ENCODE measurements at regions not wholly inside any gene's neighbourhood (a gene's known extent, or its start where the extent isn't known, plus 50 kb on each side); places are given as distances from the start of the nearest gene placed in this dataset.

DNA sequence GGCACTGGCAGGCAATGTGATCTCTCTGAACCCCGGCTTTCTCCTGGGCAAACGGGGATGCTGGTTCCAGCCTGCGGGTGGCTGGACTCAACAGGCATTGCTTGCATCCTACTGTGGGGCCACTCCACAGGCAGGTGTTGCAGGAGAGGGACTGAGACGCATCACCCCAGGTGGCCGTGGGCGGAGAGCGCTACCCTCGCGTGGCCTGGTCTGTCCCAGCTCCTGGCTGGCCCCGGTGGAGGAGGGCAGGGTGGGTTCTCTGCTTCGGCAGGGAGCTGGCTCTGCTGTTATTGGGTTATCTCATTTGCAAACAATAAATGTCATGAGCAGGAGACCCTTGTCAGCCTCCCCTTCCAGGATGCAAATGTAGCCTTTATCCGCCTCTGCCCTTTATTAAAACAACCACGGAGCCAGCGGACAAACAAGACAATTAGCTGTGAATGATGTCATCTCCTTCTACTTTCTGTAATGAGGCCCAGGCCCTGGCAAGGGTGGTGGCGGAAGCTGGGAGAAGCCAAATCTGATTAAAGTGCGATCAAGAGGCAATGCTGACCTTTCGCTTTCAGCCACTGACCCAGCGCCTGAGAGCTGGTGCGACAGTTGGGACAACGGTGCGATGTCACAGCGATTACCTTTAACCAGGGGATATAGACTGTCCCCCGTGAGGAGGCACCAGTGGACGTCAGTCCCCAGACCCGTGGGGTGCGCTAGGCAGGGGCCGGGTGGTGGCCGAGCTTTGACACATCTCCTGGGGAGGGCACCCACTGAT lies 161.8 kb downstream of the KIF26A start:
- intact Hi-C loops (cut with micrococcal nuclease; ENCODE audit: unreplicated experiment) = no loop called here
- Histone ChIP-seq H3K4me2 (no peak overlapping the region), H3K79me2 (ENCODE audit: low read depth) (no peaks in the 10 kb centered on the region), H3K9me2 (ENCODE audit: insufficient read depth) (no peaks in the 10 kb centered on the region), H4K20me1 (ENCODE audit: insufficient read depth) (no peaks in the 10 kb centered on the region), H3K4me3 (no peak overlapping the region), H3K27me3 (ENCODE audit: insufficient read depth, low read depth) (peaks cover 57% of the 10 kb centered on the region), H2AFZ (no peak overlapping the region), H3K4me1 (replicated peaks; ENCODE audit: insufficient read depth) (no peaks in the 10 kb centered on the region), H3F3A (ENCODE audit: insufficient read depth, low read depth) (no peaks in the 10 kb centered on the region), H3K36me3 (ENCODE audit: low read depth) (no peaks in the 10 kb centered on the region), H3K27ac (no peak overlapping the region), H3K9me3 (ENCODE audit: insufficient read depth, low read depth) (no peaks in the 10 kb centered on the region)
- BruUV-seq (replicated peaks) = no TSS peak
- DNase-seq = no peak
- ChIA-PET CTCF (no interaction called here), POLR2A (ENCODE audit: unreplicated experiment) (no interaction called here)
- TF ChIP-seq, protein P1, sequence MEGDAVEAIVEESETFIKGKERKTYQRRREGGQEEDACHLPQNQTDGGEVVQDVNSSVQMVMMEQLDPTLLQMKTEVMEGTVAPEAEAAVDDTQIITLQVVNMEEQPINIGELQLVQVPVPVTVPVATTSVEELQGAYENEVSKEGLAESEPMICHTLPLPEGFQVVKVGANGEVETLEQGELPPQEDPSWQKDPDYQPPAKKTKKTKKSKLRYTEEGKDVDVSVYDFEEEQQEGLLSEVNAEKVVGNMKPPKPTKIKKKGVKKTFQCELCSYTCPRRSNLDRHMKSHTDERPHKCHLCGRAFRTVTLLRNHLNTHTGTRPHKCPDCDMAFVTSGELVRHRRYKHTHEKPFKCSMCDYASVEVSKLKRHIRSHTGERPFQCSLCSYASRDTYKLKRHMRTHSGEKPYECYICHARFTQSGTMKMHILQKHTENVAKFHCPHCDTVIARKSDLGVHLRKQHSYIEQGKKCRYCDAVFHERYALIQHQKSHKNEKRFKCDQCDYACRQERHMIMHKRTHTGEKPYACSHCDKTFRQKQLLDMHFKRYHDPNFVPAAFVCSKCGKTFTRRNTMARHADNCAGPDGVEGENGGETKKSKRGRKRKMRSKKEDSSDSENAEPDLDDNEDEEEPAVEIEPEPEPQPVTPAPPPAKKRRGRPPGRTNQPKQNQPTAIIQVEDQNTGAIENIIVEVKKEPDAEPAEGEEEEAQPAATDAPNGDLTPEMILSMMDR (conservative IDR thresholded peaks at IDR 0.05) = no peak
- no peak for TF ChIP-seq EZH2 (IDR thresholded peaks at IDR 0.05; ENCODE audit: low read depth)

DNA sequence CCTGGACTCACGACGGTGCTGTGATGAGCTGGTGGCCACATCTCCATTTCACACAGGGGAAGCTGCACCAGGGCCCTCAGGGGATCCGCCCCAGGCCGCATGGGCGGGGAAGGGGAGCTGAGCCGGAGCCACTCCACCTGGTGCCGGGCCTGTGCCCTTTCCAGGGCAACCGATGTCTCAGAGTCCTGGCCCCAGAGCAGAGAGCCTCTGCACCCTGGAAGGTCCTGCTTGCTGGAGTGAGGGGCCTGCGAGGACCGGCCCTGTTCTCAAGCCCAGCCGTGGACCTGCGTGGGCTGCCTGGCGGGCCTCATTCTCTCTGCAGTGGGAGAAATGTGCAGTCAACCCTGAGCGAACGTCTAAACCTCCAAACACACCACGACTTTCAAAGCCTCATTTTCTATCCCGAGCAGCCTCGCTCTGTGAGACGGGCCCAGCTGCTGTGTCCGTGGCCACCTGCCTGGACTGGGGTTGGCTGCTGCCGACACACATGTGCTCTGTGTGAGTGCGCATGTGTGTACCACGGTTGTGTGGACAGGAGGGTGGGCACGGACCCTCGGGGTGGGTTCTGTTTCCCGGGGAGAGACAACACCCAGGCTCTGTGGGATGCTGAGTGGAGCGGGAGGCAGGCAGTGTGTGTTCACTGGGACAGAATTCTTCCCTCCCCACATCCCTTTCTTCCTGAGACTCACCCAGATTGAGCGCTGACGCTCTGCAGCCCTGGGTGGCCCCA lies 163.5 kb downstream of the KIF26A start:
- Histone ChIP-seq H3K27ac (no peak overlapping the region), H3K4me2 (no peak overlapping the region), H2AFZ (no peak overlapping the region), H3K36me3 (ENCODE audit: low read depth) (no peaks in the 10 kb centered on the region), H3K79me2 (ENCODE audit: low read depth) (no peaks in the 10 kb centered on the region), H3K4me3 (no peak overlapping the region), H3K9me3 (ENCODE audit: insufficient read depth, low read depth) (no peaks in the 10 kb centered on the region), H3K4me1 (replicated peaks; ENCODE audit: insufficient read depth) (no peaks in the 10 kb centered on the region), H3K9me2 (ENCODE audit: insufficient read depth) (no peaks in the 10 kb centered on the region), H4K20me1 (ENCODE audit: insufficient read depth) (no peaks in the 10 kb centered on the region), H3K27me3 (ENCODE audit: insufficient read depth, low read depth) (peaks cover 58% of the 10 kb centered on the region), H3F3A (ENCODE audit: insufficient read depth, low read depth) (no peaks in the 10 kb centered on the region)
- intact Hi-C loops (cut with micrococcal nuclease; ENCODE audit: unreplicated experiment) = no loop called here
- ChIA-PET CTCF (no interaction called here), POLR2A (ENCODE audit: unreplicated experiment) (no interaction called here)
- BruUV-seq (replicated peaks) = no TSS peak
- no peak for DNase-seq
- TF ChIP-seq, protein P1 (conservative IDR thresholded peaks at IDR 0.05) = no peak
- no peak for TF ChIP-seq EZH2 (IDR thresholded peaks at IDR 0.05; ENCODE audit: low read depth)

DNA sequence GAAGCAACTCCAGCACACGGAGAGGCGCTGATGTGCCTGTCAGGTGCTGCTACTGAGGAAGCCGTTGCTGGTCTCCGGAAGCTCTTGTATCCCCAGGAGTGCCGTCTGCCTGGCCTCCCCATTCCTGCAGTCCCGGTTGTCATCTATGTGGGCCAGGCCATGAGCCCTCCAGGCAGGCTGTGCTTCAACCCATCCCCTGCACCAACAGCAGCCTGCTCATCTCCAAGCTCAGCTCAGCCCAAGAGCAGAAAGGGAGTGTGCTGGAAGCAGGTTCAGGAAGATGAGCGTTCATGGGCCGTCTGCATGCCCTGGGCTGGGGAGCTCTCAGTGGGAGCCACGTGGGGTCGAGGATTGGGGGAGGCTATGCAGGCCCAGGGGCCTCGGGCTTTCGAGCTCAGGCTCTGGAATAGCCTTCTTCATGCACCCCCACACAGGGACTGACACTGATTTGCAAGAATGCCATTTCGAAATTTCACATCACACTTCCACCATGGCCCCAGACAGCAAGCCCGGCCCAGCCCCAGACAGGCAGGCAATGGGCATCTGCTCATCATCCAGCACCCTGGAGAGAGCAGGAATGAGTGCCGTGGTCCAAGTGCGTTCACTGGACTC lies 164.5 kb downstream of the KIF26A start:
- no peaks in the 10 kb centered on the region for H3K36me3 ChIP-seq (ENCODE audit: low read depth)
- H3K4me1 ChIP-seq (replicated peaks; ENCODE audit: insufficient read depth) = no peaks in the 10 kb centered on the region
- H3K27ac ChIP-seq = no peak overlapping the region
- no peaks in the 10 kb centered on the region for H4K20me1 ChIP-seq (ENCODE audit: insufficient read depth)
- H3K9me3 ChIP-seq (ENCODE audit: insufficient read depth, low read depth) = no peaks in the 10 kb centered on the region
- H3K9me2 ChIP-seq (ENCODE audit: insufficient read depth) = no peaks in the 10 kb centered on the region
- no peak overlapping the region for H3K4me2 ChIP-seq
- H3K79me2 ChIP-seq (ENCODE audit: low read depth) = no peaks in the 10 kb centered on the region
- intact Hi-C loops (cut with micrococcal nuclease; ENCODE audit: unreplicated experiment) = no loop called here
- no peaks in the 10 kb centered on the region for H3F3A ChIP-seq (ENCODE audit: insufficient read depth, low read depth)
- no peak overlapping the region for H2AFZ ChIP-seq
- no TSS peak for BruUV-seq (replicated peaks)
- H3K27me3 ChIP-seq (ENCODE audit: insufficient read depth, low read depth) = peaks cover 60% of the 10 kb centered on the region
- CTCF ChIA-PET = no interaction called here
- DNase-seq = no peak
- POLR2A ChIA-PET (ENCODE audit: unreplicated experiment) = no interaction called here
- TF ChIP-seq EZH2 (IDR thresholded peaks at IDR 0.05; ENCODE audit: low read depth) = no peak
- TF ChIP-seq, protein P1 (conservative IDR thresholded peaks at IDR 0.05) = no peak
- no peak overlapping the region for H3K4me3 ChIP-seq
